Hepatocyte (in vitro differentiated cells): ENCODE measurements at regions not wholly inside any gene's neighbourhood (a gene's known extent, or its start where the extent isn't known, plus 50 kb on each side); places are given as distances from the start of the nearest gene placed in this dataset.

Experiments
- CTCF ChIP-seq: fragments of 200-600 bp; sonication (generic); IDR thresholded peaks from 2 replicates; pipeline ENCODE4 v1.5.1; 2016; ENCODE audit warnings: antibody characterized with exemption, mild to moderate bottlenecking; ENCODE audit not compliant: poor library complexity
- EZH2 ChIP-seq: fragments of 200-600 bp; sonication (generic); IDR thresholded peaks from 2 replicates; pipeline ENCODE4 v1.6.1; 2016; ENCODE audit warnings: antibody characterized with exemption, mild to moderate bottlenecking, borderline replicate concordance

- TF ChIP-seq CTCF = no peak
- no peak for TF ChIP-seq EZH2
These were observed 147.0 kb upstream of the LHCGR start for GRCh38 chr2:48902521-48902920.
